GM19043 (cell line): ENCODE measurements at regions not wholly inside any gene's neighbourhood (a gene's known extent, or its start where the extent isn't known, plus 50 kb on each side); places are given as distances from the start of the nearest gene placed in this dataset.

Experiments
- ATAC-seq: cut with Tn5 transposase; IDR thresholded peaks from one replicate; pipeline ENCODE4 v1.9.1; 2021; ENCODE audit warnings: low read depth; ENCODE audit not compliant: unreplicated experiment

DNA sequence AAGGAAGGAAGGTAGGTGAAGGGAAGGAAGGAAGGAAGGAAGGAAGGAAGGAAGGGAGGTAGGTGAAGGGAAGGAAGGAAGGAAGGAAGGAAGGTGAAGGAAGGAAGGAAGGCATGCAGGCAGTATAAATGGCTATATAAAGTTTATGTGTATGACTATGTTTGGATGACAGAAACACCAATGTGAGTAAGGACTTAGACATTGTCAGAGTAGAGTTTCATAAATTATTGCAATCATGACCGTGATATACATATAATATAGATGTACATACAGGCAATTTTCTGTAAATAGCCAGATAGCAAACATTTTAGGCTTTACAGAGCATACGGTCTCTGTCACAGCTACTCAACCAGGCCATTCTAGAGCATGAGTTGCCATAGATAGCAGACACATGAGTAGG lies 133.8 kb upstream of the AKR1E2 start:
- ATAC-seq = no peak

DNA sequence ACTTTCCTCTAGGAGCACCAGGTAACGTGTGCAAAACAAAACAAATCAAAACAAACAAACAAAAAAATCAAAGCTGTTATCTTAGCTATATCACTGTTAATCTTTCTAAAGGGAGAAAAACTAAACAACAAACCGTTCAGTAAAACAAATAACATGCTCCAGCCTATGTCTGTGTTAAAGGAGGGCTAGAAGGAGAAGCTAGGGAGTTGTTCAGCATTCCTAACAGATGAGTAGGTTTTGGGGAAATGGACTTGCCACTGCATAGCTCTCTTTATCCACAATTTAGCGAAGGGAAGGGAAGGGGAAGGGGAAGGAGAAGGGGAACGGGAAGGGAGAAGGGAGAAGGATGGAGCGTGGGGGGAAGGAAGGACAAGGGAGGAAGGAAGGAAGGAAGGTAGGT lies 134.2 kb upstream of the AKR1E2 start:
- ATAC-seq = no peak

DNA sequence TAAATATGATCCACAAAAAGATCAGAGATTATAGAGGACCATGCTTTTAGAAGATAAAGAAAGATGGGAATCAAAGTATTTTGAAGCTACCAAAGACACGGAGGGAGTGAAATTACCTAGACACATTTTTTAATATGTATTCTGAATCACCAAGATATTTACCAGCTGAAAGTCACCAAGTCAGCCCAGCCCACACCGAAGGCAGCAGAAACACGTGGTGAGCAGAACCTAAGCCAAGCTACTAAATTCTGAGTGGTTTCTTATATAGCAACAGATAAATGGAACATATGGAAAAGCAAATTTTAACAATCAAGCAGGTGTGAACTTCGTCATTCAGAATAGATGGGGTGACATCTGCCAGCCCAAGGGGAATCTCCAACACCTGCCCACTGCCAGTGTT lies 134.7 kb upstream of the AKR1E2 start:
- no peak for ATAC-seq

DNA sequence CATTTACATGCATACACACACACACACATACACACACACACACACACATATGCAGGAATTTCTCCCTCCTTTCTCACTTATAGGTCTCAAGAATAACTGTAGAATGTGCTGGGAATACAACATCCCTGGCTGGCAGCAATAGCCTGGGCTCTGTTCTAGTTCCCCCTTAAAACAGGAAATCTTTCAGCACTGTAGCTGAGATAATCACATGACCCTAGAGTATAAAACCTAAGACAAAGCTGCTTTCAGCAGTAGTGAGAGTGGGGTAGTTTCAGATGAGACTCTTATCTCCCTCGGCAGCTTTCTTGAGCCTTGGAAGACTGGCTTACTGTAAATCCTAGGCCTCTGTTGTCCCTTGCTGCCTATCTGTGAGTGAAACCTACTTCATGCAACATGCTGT lies 137.4 kb upstream of the AKR1E2 start:
- peak; percentile 51 for ATAC-seq

DNA sequence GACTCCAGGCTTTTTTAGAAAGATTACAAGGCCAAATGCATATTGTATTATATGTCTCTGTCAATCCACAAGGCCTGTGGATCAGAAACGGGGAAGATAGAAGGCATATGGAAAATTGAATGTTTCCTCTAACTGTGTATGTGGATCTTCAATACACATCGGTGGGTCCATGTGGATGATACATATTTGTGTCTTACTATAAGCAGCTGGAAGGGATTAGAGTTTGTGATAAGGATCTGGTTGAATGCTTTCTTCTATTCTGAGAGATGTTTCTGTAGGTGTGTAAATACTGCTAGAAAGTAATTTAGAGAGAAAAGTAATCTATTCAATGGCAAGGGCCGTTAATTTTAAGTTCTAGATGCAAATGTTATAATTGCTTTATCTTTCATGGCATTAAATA lies 137.8 kb upstream of the AKR1E2 start:
- ATAC-seq = no peak

DNA sequence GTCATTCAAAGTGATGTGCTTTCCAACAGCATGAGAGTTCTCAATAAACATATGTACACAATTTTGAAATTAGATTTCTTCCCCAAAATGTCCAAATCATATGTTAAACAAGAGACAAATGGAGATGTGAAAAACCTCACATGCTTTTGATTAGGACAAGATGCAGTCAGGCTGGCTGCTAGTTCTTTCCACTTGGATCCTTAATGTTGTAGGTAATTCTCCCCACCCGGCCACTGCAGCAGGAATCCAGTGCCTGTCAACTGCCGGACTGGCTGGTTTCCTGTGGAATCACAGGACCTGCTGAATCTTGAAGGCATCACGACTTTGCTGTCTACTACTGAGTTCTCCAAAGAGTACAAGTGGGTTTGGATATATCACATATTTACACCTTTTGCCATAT lies 138.6 kb upstream of the AKR1E2 start:
- no peak for ATAC-seq

DNA sequence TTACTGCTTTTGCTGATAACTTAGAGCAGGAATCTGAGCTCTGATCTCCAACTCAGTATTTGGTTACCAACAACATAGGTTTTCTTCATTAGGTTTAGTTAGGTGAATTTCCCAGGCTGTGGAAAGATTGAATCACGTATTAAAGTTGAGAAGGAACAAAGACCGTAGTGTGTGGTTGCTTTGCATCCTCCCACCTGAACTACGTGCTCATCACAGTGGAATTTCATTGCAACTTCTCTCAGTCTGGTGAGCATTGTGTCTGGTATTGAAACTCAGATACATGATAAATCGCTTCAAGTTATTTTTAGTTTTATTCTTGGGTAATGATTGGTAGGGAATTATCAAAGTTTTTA lies 139.4 kb upstream of the AKR1E2 start:
- no peak for ATAC-seq

DNA sequence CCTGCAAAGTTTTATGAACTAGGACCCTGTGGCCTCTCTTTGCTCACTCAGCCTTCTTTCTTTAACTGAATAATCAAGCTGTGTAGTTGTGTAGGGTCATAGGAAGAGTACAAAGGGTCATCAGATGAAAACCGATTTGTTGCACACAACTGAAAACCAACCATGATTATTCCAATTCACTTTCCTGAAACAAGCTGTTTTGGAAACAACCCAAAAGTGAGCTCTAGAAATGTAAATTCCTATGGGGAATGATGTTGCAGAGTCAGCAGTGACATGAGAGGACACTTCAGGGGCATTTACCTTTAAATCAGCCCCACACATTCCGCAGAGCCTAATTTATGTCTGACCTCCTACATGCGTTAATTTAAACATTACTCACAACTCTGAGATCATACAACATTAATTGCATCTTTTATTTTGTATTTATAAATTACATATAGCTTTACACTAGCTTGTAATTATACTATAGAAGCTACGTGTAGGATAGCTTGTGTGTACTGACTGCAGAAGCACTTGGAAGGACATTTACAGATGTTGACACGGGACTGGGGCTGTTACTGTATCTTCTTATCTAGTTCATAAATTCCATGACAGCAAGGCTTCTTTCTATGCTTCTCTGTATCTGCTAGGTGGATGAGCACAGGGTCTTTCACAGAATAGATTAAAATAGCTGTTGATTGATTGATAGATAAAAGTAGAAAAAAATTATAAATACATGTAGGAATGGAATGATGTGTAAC lies 139.9 kb upstream of the AKR1E2 start:
- ATAC-seq = no peak

DNA sequence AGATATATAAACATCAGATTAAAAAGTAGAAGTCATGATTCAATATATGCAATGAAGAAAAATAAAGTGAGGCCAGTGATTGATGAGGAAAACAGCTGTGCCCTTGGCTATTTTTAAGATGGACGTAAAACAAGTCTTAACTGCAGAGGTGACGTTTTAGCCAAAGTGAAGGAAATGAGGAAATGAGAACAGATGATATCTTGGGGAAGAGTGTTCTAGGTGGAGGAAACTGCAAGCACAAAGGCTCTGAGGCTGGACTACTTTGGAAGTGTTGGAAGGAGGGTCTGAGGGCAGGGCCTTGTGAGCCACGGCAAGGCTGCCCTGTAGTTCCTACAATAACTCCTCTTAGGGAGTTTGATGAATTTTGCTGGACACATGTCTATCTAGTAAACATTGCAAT lies 140.5 kb upstream of the AKR1E2 start:
- no peak for ATAC-seq

DNA sequence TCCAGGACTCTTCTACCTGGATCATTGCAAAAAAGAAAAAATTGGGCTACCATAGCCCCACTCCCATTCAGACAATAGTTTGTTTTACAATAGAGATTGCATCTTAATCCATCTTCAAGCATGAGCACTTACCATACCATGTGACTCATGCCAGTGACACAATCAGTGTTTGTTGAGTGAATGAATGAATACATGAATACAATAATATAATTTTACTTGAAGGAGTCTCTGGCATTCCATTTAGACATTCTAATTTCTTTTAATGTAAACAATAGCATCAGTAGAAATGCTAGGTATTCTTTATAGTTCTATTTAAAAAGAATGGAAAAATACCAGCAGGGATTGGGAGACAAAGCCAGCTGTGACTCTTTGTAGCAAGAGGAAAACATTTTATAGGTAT lies 141.6 kb upstream of the AKR1E2 start:
- ATAC-seq = no peak

DNA sequence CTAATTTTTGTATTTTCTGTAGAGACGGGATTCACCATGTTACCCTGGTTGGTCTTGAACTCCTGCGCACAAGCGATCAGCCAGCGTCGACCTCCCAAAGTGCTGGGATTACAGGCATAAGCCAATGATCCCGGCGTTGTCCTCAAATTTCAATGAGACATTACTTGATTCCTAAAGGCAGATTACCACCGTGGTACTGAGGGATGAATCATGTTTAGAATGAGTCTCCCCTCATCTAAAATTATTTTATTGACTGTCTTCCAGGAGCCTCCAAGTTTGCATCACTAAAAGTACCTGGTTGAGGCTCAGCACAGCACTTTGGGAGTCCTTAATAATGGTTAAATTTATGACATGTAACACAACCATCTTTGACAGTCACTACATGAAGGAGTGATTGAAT lies 142.2 kb upstream of the AKR1E2 start:
- ATAC-seq = no peak

DNA sequence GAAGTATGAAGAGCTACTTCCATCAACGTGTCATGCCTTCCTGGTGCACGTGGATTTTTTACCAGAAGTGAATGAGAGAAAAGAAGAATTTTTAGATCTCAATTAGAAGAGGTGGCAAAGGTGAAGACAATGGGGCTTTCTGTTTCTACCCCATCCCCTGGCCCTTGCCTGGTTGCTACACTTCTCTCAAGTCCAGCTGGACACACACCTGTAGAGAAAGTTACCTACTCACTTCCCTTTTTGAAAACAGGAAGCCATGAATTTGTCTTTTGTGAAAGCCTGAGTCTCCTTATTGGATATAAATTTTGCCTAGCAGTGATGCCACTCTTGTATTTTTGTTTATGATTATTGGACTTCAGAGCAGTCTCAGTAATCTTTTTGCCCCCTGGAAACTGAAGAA lies 142.9 kb upstream of the AKR1E2 start:
- no peak for ATAC-seq

DNA sequence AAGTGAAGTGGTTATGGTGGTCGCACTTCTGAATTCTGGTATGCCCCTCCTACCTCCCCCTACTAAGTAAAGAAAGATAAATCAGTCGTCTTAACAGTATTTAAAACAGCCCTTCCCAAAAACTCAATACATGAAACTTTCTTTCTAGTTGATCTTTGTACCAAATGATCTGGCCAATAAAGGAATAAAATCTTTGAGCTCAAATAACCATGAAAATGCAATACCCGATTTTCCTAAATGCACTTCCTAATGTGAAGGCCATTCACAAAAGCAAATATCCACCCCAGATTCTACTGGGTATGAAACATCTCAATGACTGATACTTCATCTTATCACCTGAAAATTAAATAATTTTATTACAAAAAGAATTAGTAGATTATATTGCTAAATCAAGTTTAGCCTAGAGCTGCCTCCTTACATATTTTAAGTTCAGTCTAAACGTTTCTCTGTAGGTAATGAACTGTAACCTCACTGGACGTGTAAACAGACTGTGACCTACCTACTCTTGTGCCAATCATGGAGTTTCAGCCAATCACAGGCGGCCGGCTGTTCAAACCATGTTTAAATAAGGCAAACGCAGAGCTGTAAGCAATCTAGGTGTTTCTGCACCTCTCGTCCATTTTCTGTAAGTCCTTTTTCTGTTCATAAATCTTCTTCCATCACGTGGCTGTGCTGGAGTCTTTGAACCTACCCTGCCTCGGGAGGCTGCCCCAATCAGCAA lies 146.9 kb upstream of the AKR1E2 start:
- no peak for ATAC-seq

DNA sequence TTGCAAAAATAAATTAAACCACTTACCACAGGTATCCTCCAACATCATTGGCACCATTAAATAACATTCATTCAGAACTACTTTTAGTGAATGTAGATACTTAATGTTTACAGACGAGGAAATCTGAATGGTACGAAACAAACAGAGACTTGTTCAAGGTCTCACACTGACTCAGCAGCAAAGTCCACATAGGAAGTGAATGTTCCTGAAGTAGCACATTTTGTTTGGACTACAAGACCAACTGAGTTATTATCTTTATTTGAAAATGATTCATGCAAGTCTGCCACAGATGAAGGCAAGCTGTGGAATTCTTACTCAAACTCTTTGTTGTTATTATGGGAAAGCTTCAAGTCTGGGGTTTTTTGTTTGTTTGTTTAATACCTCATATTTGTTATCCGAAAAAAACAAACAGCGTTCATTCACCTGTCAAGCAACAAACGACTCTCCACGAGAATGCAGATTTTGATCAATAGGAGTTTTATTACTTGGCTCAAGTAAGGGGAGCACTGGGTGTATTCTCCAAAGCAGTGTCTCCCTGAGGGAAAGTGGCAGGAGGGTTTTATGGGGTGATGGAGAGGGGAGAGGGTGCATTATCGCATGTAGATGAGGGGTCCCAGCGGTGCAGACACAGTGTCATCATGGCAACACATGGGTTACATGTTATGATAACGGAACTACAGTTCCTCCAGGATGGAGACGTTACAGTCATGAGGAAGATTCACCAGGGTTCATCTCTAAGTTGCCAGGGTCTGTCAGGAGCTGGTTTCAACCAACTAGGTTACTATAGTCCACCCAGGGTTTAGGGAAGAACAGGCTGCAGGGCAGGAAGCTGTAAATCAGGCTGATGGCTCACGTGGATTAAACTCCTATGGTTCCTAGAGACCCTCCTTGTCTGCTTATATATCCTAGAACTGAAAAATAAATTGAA lies 147.7 kb upstream of the AKR1E2 start:
- ATAC-seq = no peak

DNA sequence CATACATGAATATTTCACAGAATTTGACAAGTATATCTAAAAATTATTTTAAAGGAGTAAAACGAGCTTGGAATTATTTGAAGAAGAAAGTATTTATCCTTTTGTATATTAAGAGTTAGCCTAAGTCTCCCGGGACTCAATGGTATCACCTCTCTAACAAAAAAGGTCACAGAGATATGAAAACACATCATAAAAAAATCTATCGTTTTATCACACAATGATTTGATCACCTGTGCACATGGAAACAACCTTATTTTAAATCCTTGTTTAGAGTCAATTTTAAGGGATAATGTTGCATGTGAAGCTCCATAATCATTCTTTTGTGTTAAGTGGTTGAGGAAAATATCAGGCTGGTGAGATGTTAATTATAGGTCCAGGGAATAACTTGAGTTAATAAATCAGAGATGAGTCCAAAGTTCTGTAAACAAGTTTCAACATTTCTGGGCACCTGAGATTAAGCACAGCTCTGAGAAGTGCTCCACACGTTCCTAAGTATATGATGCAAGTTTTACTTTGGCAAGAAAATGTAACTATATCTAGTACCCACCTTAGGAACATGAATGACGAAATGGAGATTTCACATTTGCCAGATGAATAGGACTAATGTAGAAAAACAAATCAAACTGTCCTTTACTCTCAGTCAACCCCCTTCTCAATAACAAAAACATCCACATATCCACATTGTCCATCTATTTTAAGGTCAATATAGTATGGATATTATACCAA lies 148.5 kb upstream of the AKR1E2 start:
- no peak for ATAC-seq

DNA sequence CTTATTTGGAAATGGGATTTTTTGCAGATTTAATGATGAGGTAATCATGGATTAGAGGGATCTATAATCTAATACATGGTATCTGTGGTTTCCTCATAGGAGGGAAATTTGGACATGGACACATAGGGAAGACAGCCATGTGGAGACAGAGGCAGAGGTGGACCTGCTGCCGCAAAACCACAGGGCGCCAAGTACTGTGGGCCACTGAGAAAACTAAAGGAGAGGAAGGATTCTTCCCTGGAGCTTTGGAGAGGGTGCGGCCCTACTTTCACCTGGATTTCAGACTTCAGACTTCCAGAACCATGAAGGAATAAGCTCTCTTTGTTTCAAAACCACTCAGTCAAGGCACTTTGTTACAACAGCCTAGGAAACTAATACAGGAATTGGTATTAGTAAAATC lies 149.4 kb upstream of the AKR1E2 start:
- ATAC-seq = no peak

DNA sequence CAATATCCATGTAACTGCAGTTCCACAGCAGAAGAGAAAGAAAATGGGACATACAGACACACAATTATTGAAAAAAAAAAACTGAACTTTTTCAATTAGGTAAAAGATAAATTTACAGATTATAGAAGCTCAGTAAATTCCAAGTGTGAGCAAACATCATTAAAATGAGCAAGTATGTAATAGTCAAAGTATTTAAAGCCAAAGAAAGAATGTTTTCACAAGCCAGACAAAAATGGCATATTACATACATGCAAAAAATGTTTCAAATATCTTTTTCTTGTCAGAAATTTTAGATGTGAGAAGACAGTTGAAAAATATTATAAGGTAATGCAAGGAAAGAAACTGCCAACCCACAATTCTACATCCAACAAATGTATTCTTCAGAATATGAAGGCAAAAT lies 150.2 kb upstream of the AKR1E2 start:
- ATAC-seq = no peak

DNA sequence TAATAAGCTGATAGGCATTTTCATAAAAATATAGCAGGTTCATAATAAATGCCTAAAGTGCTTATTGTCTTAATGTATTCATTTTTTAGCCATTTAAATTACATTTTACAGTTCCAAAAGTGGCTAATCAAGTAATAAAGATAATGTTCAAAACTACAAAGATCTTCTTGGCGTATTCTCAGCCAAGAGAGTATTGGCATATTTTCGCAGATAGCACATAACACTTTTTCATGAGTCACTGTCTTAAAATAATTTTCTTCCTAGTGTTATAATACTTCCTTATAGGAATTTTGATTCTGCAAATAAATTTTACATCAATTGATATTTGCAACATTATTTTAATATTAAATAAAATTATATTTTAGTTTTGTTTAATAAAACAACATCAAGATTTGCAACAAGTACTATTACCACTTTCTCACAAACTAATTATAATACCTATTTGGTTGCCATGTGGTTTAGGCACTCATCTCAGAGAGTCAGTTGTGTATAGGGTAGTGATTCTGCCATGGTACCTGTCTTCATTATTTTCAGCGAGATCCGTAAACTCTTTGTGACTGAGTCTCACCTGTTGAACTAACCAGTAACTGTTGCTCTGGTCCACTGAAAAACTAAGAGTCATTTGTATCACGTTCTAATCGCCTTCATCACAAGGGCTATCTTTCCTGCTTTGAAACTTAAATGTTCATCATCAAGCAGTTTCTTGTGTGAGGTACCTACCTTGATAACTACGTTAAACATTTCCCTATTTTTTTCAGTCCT lies 152.5 kb upstream of the AKR1E2 start:
- ATAC-seq = no peak

DNA sequence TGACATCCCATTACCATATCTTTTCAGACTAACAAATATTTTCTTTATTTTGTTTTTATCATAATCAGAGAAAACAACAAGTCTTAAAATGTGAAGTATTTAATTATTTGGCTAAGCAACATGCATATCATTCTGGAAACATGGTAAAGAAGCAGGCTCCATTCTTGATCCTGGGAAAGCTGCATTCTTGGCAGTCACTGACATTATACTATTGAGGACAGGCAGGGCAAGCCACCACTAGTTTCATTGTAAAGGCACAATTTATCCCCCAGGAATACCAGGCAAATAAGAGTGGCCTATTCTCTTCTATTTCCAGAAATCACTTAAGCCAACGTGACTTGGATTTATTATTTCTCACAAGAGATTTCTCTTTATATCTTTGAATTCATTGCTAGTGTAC lies 153.8 kb upstream of the AKR1E2 start:
- ATAC-seq = no peak
